ENCODE measurements at regions not wholly inside any gene's neighbourhood (a gene's known extent, or its start where the extent isn't known, plus 50 kb on each side); places are given as distances from the start of the nearest gene placed in this dataset.

GRCh38 chr2:48203668-48204067 lies 110.8 kb upstream of the FOXN2 start (continued):
- TF ChIP-seq ZNF462 (CRISPR knock-in tag; IDR thresholded peaks at IDR 0.05) = no peak
- TF ChIP-seq ZNF331 (CRISPR knock-in tag; IDR thresholded peaks at IDR 0.05; ENCODE audit: low read depth) = no peak
- no peak for TF ChIP-seq NANOG (IDR thresholded peaks at IDR 0.05; ENCODE audit: borderline replicate concordance)

- no peaks in the 10 kb centered on the region for H3K27me3 ChIP-seq (ENCODE audit: insufficient read depth)
- H3K79me2 ChIP-seq (replicated peaks; ENCODE audit: insufficient read depth) = no peaks in the 10 kb centered on the region
- DNase-seq (ENCODE audit: low spot score) = no peak
- Mint-ChIP-seq H3K27ac (no peak overlapping the region), H3K4me3 (no peak overlapping the region), H3K27me3 (ENCODE audit: insufficient read depth, low read depth, poor library complexity) (peaks cover 4% of the 10 kb centered on the region), H3K4me1 (peaks cover 50% of the 10 kb centered on the region), H3K9me3 (peaks cover 2% of the 10 kb centered on the region; the same call in 1 of the 3 replicates), H3K36me3 (ENCODE audit: low read depth) (no peaks in the 10 kb centered on the region; the same call in 2 of the 3 replicates)
- H3K4me3 ChIP-seq = no peak overlapping the region
- H4K20me1 ChIP-seq (replicated peaks; ENCODE audit: insufficient read depth) = no peaks in the 10 kb centered on the region
- no peak overlapping the region for H3K27ac ChIP-seq (ENCODE audit: low read depth)
- H3K36me3 ChIP-seq (ENCODE audit: insufficient read depth) = no peaks in the 10 kb centered on the region
- H3K4me1 ChIP-seq (ENCODE audit: insufficient read depth) = peaks cover 52% of the 10 kb centered on the region
- H3K4me2 ChIP-seq = no peak overlapping the region
- H3F3A ChIP-seq (replicated peaks; ENCODE audit: low read depth) = no peaks in the 10 kb centered on the region
- ATAC-seq = no peak
- no peak overlapping the region for H2AFZ ChIP-seq
- H3K9me2 ChIP-seq (ENCODE audit: insufficient read depth) = 0 out of 2 replicates have a peak, but pooled peaks cover 8% of the 10 kb centered on the region
- TF ChIP-seq JUNB (IDR thresholded peaks at IDR 0.05; ENCODE audit: unreplicated experiment) (no peak), POLR2AphosphoS5 (IDR thresholded peaks at IDR 0.05; ENCODE audit: low read depth) (no peak), ZNF462 (CRISPR knock-in tag; IDR thresholded peaks at IDR 0.05) (no peak), EZH2 (IDR thresholded peaks at IDR 0.05; ENCODE audit: low read depth, unreplicated experiment) (no peak), ETS1 (IDR thresholded peaks at IDR 0.05) (no peak), ZNF331 (CRISPR knock-in tag; IDR thresholded peaks at IDR 0.05; ENCODE audit: low read depth) (no peak)
Measured at GRCh38 chr2:48204750-48205136, 109.7 kb upstream of the FOXN2 start.

Measured in GM23338 (cell line).